ENCODE measurements at regions not wholly inside any gene's neighbourhood (a gene's known extent, or its start where the extent isn't known, plus 50 kb on each side); places are given as distances from the start of the nearest gene placed in this dataset.

DNA sequence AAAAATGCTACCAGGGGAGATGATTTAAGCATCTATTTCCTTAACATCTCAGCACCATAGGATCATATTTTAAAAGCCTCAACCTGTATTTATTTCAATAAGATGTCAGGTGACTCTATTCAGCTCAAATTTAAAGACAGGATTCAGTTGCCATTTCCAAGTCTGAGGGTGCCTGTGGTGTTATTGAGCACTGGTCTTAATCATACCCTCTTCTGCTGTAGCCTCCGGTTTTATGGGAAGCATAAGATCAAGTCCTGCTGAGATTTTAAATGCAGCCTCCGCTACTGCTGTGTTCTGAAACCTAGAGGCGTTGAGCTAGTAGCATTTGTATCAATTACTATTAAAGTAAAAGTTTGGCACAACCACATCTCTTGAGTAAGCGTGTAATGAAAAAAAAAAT is 185.7 kb upstream of the NWD2 start:
- TF ChIP-seq POLR2AphosphoS5 (IDR thresholded peaks at IDR 0.05) = no peak
- no peak for TF ChIP-seq CTCF (IDR thresholded peaks at IDR 0.05)

Measured in stomach (tissue), 4 donors.